HG03175 (cell line): ENCODE measurements at regions not wholly inside any gene's neighbourhood (a gene's known extent, or its start where the extent isn't known, plus 50 kb on each side); places are given as distances from the start of the nearest gene placed in this dataset.
"Not testable (repeated sequence)": the region's sequence is repeated elsewhere in the genome, so short reads cannot be mapped to it uniquely, and the experiment has no call there.

Source experiments
- ATAC-seq: cut with Tn5 transposase; IDR thresholded peaks from one replicate; pipeline ENCODE4 v1.9.1; 2021; ENCODE audit warnings: mild to moderate bottlenecking, moderate library complexity; ENCODE audit not compliant: unreplicated experiment

- no peak for ATAC-seq
These were observed 1611.0 kb upstream of the ACO1 start for GRCh38 chr9:30773427-30773826.

DNA sequence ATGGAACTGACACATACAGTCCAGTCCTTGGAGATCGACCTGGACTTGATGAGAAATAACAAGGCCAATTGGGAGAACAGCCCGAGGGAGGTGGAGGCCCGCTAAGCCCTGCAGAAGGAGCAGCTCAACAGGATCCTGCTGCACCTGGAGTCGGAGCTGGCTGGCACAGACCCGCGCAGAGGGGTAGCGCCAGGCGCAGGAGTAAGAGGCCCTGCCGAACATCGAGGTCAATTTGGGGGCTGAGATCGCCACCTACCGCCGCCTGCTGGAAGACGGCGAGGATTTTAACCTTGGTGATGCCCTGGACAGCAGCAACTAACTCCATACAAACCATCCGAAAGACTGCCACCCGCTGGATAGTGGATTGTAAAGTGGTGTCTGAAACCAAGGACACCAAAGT, 1610.1 kb upstream of the ACO1 start:
- no peak for ATAC-seq

- no peak for ATAC-seq
These were observed 1609.2 kb upstream of the ACO1 start for GRCh38 chr9:30775236-30775635.

DNA sequence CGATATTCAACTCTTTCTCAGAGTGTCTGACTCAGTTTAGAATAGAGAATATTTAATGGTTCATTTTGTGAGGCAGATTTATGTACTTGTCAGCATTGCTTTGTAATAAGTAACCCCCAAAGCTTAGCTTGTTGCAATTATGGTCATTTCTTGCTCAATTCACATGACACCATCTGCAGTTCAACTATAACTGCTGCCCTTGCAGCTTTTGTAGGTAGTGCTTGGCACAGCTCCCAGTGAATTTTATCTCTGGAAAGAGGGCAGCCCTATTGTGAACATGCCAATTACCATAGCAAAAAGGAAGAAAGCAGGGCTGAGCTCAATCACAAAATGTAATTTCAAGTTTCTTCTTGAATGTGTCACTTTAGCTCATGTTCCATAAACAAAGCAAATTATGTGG, 1587.7 kb upstream of the ACO1 start:
- no peak for ATAC-seq

DNA sequence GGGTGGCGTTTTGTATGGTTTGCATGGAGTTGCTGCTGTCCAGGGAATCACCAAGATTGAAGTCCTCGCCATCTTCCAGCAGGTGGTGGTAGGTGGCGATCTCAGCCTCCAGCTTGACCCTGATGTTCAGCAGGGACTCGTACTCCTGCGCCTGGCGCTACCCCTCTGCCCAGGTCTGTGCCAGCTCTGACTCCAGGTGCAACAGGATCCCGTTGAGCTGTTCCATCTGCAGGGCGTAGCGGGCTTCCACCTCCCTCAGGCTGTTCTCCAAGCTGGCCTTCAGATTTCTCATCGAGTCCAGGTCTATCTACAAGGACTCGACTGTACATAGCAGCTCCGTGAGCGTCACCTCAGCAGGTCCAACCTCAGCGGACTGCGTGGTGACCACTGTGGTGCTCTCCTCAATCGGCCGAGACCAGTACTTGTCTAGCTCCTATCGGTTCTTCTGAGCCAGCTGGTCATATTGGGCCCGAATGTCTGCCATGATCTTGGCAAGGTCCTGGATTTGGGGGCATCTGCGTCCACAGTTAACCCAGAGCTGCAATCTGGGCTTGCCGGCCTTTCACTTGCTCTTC, 1584.8 kb upstream of the ACO1 start:
- ATAC-seq, result no peak

GRCh38 chr9:30800421-30800820, 1584.0 kb upstream of the ACO1 start:
- ATAC-seq, result no peak

GRCh38 chr9:30812821-30813220, 1571.6 kb upstream of the ACO1 start:
- ATAC-seq, result no peak

DNA sequence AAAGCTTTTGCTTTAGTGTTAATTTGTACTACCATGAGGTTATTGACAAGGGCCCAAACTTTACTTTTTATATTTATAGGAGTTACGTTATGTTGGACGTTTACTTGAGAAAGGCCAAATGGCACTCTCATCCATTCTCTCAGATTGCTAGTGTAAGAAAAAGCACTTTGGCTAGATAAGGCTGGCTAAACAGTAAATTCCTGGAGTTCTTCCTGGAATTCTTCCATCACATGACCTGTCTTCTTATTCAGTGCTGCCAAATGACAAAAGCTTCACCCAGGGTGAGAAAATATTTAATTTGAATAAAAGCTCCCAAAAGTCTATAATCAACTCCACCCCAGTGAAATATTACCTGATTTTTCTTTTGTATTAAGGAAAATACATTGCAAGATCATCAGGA, 1568.9 kb upstream of the ACO1 start:
- ATAC-seq, result no peak

GRCh38 chr9:30845136-30845535, 1539.3 kb upstream of the ACO1 start:
- ATAC-seq, result no peak

DNA sequence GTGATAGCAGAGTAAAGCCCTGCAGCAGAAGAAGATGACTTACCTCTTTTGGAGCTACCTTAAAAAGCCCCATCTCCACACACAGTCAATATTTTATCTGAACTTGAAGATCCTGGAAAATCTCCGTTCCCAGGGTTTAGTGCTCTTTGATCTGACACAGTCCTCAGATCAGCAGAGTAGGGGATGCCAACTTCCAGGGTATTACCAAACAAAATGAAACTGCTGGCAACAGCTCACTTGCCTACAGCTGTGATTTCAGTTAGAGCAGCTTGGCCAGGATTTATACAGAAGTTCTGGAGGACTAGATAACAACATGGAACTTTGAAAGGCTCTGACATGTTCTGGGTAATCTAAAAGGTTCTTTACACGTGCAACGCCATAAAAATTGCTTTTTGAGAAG, 1537.8 kb upstream of the ACO1 start:
- no peak for ATAC-seq

- no peak for ATAC-seq
These were observed 1532.8 kb upstream of the ACO1 start for GRCh38 chr9:30851600-30851999.

DNA sequence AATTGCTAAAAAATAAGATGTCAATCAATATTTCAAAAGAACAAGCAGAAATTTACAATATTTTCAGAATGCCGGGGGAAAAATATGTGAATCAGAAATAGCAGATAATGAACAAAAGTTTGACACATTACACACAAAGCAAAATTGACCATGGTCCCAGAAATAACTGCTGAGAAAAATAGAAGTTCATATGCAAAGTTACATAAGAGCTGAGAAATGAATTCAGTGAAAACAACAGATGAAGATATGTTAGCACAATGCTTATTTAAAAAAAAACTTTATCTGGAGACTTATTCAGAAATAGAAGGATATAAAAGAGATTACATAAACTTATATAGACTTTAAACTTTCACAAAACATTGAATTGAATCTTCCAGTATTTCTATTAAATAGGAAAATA, 1483.7 kb upstream of the ACO1 start:
- ATAC-seq, result no peak

DNA sequence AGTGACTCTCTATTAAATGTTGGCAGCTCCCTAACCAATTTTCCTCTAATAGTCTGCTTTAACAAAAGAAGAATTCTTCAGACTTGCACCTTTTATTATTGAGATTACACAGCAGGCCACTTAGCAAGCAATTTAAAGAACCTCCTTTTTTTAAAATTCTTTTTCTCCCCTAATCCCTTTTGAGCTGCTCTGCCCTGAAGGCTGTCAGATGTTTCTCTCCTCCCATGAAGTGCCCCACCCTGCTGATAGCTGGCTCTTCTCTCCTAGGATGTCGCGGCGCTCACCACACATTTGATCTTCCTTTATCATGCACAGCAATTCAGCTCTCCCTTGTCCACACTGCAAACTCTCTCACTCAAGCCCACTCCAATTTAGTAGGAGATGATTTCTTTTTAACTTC, 1471.1 kb upstream of the ACO1 start:
- no peak for ATAC-seq

- no peak for ATAC-seq
These were observed 1469.0 kb upstream of the ACO1 start for GRCh38 chr9:30915451-30915850.

DNA sequence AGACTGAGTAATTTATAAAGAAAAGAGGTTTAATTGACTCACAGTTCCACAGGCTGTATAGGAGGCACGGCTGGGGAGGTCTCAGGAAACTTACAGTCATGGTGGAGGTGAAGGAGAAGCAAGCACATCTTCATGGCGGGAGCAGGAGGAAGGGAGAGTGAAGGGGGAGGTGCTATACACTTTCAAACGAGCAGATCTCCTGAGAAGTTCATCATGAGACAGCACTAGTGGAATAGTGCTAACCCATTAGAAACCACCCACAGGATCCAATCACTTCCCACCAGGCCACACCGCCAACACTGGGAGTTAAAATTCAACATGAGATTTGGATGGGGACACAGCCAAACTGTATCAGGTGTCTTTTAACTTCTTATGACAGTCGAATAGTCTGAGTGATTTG, 1459.3 kb upstream of the ACO1 start:
- ATAC-seq, result no peak

- no peak for ATAC-seq
These were observed 1458.8 kb upstream of the ACO1 start for GRCh38 chr9:30925635-30926034.

- ATAC-seq, result no peak
These were observed 1456.4 kb upstream of the ACO1 start for GRCh38 chr9:30928045-30928444.

DNA sequence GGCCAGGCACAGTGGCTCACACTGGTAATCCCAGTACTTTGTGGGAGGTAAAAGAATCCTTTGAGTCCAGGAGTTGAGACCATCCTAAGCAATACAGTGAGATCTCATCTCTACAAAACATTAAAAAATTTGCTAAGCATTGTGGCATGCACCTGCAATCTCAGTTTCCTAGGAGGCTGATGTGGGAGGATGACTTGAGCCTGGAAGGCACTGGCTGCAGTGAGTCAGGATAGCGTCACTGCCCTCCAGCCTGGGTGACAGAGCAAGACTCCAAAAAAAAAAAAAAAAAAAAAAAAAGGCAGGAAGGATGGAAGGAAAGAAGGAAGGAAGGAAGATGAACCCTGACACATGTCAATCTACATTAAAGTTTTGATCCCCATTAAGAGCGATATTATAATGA, 1452.2 kb upstream of the ACO1 start:
- no peak for ATAC-seq

- no peak for ATAC-seq
These were observed 1448.7 kb upstream of the ACO1 start for GRCh38 chr9:30935730-30936129.

- ATAC-seq, result no peak
These were observed 1447.3 kb upstream of the ACO1 start for GRCh38 chr9:30937106-30937505.

DNA sequence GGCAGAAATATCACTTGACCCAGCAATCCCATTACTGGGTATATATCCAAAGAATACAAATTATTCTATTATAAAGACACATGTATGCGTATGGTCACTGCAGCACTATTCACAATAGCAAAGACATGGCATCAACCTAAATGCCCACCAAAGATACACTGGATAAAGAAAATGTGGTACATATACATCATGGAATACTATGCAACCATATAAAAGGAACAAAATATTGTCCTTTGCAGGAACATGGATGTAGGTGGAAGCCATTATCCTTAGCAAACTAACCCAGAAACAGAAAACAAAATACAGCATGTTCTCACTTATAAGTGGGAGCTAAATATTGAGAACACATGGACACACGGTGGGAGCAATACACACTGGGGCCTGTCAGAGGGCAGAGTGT, 1441.6 kb upstream of the ACO1 start:
- ATAC-seq, result not testable (repeated sequence)

DNA sequence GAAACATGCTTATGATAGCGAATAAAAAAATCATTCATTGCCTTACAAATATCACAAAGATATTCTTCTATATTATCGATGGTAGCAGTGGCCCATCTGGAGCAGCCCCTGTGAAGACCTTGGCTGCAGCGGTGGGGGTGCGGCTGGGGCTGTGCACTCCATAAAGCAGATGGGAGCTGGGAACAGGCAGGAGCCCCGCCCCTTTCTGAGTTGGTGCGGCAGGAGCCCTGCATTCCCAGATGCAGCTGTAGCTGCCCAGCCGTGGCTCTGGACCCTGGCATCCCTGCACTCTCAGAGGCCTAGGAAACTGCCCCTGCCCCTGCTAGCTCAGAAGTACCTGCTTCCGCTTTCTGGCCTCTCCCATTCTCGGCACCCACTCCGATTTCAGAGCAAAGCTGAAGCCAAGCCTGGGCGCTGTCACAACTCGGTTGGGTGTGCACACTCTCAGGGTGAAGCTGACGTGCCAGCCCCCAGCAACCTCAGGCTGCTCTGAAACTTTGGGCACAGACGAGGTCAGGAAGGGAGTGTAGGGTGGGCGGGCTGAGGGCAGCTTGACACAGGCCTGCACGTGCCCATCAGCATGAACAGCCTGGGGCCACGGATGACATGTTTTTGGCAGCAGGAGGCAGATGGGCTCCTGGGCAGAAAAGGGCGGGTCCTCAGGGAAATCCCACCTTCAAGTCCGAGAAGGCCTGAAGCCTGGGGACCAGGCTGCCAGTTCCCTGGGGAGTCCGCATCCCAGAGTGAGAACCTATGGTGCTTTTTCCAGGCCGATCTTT, 1440.8 kb upstream of the ACO1 start:
- no peak for ATAC-seq

GRCh38 chr9:30944225-30944569, 1440.2 kb upstream of the ACO1 start:
- no peak for ATAC-seq
